Pancreas (tissue), 10 donors: ENCODE measurements at regions not wholly inside any gene's neighbourhood (a gene's known extent, or its start where the extent isn't known, plus 50 kb on each side); places are given as distances from the start of the nearest gene placed in this dataset.

Experiments
- ATAC-seq, 4 donors: fragments of 200-7000 bp; cut with Tn5 transposase; one replicate each; pipeline versions ENCODE4 v1.8.0 to v1.9.1; 2020; ENCODE audit warnings: mild to moderate bottlenecking in 4 of 4, moderate library complexity in 4 of 4
- DNase-seq, 6 donors: peaks; one replicate each; pipeline ENCODE4 v3.0.0-alpha.2; 2020
- FAIRE-seq: peaks from 2 replicates; lab custom pipeline; 2012; peaks lifted over from hg19 to GRCh38; lab: Jason Lieb, UNC
- H3K27ac ChIP-seq, 4 donors: fragments of 200-600 bp; sonication (generic); 1 replicate in 3 of 4; 2 replicates in 1 of 4; pipeline versions ENCODE4 v1.5.0 to v1.8.0; 2020
- H3K27me3 ChIP-seq, 4 donors: fragments of 200-600 bp; one replicate each; pipeline ENCODE4 v1.8.0; 2021
- H3K36me3 ChIP-seq, 3 donors: fragments of 200-600 bp; sonication (generic) in 1 of 3; one replicate each; pipeline versions ENCODE4 v1.5.0 to v1.8.0; 2020 to 2021
- H3K4me1 ChIP-seq, 3 donors: fragments of 200-600 bp; one replicate each; pipeline ENCODE4 v1.8.0; 2021
- H3K4me3 ChIP-seq, 4 donors: fragments of 200-600 bp; sonication (generic) in 2 of 4; one replicate each; pipeline versions ENCODE4 v1.5.0 to v1.8.0; 2020 to 2021
- H3K9me3 ChIP-seq, 4 donors: fragments of 200-600 bp; one replicate each; pipeline ENCODE4 v1.8.0; 2021
- CTCF ChIP-seq, 4 donors: fragments of 200-600 bp; sonication (generic) in 3 of 4; IDR thresholded peaks; one replicate each; pipeline versions ENCODE4 v1.5.0 to v1.8.0; 2021; ENCODE audit warnings: antibody characterized with exemption in 4 of 4
- WGBS, 2 donors: extraction: QIAGEN DNeasy Blood & Tissue Kit; methylation state at CpG; one replicate each; pipeline ENCODE4 v1.1.7; 2013; 5-methylcytosine and 5-hydroxymethylcytosine counted together
- intact Hi-C, 3 donors: fragments of 100-400 bp; cut with DNase I; formaldehyde crosslinking; loops; one replicate each; pipeline versions ENCODE4 v1.11.1 to v1.14.2; 2022
- donor health status: healthy with polysubstance abuse.
- donor health status: DM: no; HTN: no; CAD: no; lungs with moderate emphysema.
- donor health status: DM: no; HTN: no; CAD: no.
- donor health status: control.
- donor health status: control.
- donor health status: Bipolar disorder and iron deficiency.
- donor health status: DM: yes; HTN: yes; CAD: no.
- donor health status: DM: no; HTN: no; CAD: no.
- donor health status: DM: no; HTN: no; CAD: no.
- donor health status: DM: yes; HTN: yes; CAD: no.

GRCh38 chr7:152508701-152509100 lies 72.9 kb upstream of the KMT2C start:
- H3K36me3 ChIP-seq: no peaks in the 10 kb centered on the region
- no peak for DNase-seq
- intact Hi-C loops: no loop called here
- H3K4me3 ChIP-seq: no peak overlapping the region
- H3K27ac ChIP-seq: no peak overlapping the region
- no peak for ATAC-seq
- H3K9me3 ChIP-seq: no peaks in the 10 kb centered on the region
- H3K27me3 ChIP-seq: no peaks in the 10 kb centered on the region
- H3K4me1 ChIP-seq: no peaks in the 10 kb centered on the region
- FAIRE-seq: no peak
- TF ChIP-seq CTCF (IDR thresholded peaks at IDR 0.05): no peak

- ATAC-seq: no peak
- FAIRE-seq: no peak
- peak overlapping the region in 1 of 4 donors; percentile 70 for H3K27ac ChIP-seq
These were observed 69.8 kb upstream of the KMT2C start for GRCh38 chr7:152505606-152506005.

GRCh38 chr7:152504816-152505215 lies 69.0 kb upstream of the KMT2C start:
- DNase-seq: no peak
- Histone ChIP-seq H3K36me3 (no peaks in the 10 kb centered on the region), H3K4me1 (no peaks in the 10 kb centered on the region), H3K9me3 (no peaks in the 10 kb centered on the region), H3K4me3 (no peak overlapping the region), H3K27me3 (no peaks in the 10 kb centered on the region), H3K27ac (peak overlapping the region in 1 of 4 donors; percentile 70)
- no peak for ATAC-seq
- no peak for TF ChIP-seq CTCF (IDR thresholded peaks at IDR 0.05)
- intact Hi-C loops: no loop called here
- no peak for FAIRE-seq
- 79 to 85% methylated on average over 10 of the region's 10 CpGs for WGBS, 2 donors

More at GRCh38 chr7:152505606-152506005, 69.8 kb upstream of the KMT2C start:
- H3K9me3 ChIP-seq: no peaks in the 10 kb centered on the region
- H3K4me1 ChIP-seq: no peaks in the 10 kb centered on the region
- H3K36me3 ChIP-seq: no peaks in the 10 kb centered on the region
- WGBS, 2 donors: 27 to 50% methylated on average over 2 of the region's 2 CpGs
- TF ChIP-seq CTCF (IDR thresholded peaks at IDR 0.05): no peak
- H3K27me3 ChIP-seq: no peaks in the 10 kb centered on the region
- DNase-seq: no peak
- intact Hi-C loops: no loop called here
- no peak overlapping the region for H3K4me3 ChIP-seq

- ATAC-seq (peak in 2 of 4 donors; percentile 37 to 91), DNase-seq (peak in 2 of 6 donors; percentile 21 to 35), FAIRE-seq (no peak)
- H3K27me3 ChIP-seq: no peaks in the 10 kb centered on the region
- WGBS, 2 donors: 26 to 36% methylated on average over 3 of the region's 3 CpGs
- H3K27ac ChIP-seq: peak overlapping the region in 1 of 4 donors; percentile 70
- intact Hi-C loops: no loop called here
- H3K4me1 ChIP-seq: no peaks in the 10 kb centered on the region
- no peak for TF ChIP-seq CTCF (IDR thresholded peaks at IDR 0.05)
- no peaks in the 10 kb centered on the region for H3K36me3 ChIP-seq
- no peaks in the 10 kb centered on the region for H3K9me3 ChIP-seq
- H3K4me3 ChIP-seq: no peak overlapping the region
These were observed 68.6 kb upstream of the KMT2C start for GRCh38 chr7:152504367-152504766.

GRCh38 chr7:152502813-152503790 lies 67.3 kb upstream of the KMT2C start:
- FAIRE-seq: no peak
- Histone ChIP-seq H3K4me1 (no peaks in the 10 kb centered on the region), H3K27ac (no peak overlapping the region), H3K36me3 (no peaks in the 10 kb centered on the region), H3K9me3 (no peaks in the 10 kb centered on the region), H3K4me3 (no peak overlapping the region), H3K27me3 (no peaks in the 10 kb centered on the region)
- ATAC-seq: no peak
- peak in 1 of 6 donors; percentile 26 for DNase-seq
- intact Hi-C loops: no loop called here
- WGBS, 2 donors: 81 to 85% methylated on average over 13 of the region's 13 CpGs
- no peak for TF ChIP-seq CTCF (IDR thresholded peaks at IDR 0.05)
